Hematopoietic multipotent progenitor cell treated with erythropoietin and hydrocortisone succinate and interleukin-3 and kit ligand, for 4 days (in vitro differentiated cells): ENCODE measurements at regions not wholly inside any gene's neighbourhood (a gene's known extent, or its start where the extent isn't known, plus 50 kb on each side); places are given as distances from the start of the nearest gene placed in this dataset.
"Not testable (repeated sequence)": the region's sequence is repeated elsewhere in the genome, so short reads cannot be mapped to it uniquely, and the experiment has no call there.

Source experiments
- DNase-seq: peaks from one replicate; pipeline ENCODE4 v3.0.0-alpha.2; 2015

DNA sequence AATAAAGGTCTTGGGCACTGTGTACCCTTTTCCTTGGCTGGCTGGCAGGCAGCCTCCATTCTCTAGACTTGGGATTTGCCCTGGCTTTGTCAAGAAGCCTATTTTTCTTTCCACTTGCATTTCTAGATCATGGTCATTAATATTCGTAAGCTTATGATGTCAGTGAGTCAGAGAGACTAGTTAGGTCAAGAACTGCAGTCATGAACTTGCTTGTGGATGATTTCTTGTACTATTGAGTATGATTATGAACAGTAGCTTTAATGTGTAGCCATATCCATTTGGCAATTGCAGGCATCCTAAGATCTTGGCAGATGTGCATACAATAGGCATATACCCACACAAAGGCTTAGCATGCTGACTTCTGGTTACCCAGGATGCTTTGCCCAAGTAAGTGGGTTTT lies 186.8 kb upstream of the CLINT1 start:
- DNase-seq = no peak

DNA sequence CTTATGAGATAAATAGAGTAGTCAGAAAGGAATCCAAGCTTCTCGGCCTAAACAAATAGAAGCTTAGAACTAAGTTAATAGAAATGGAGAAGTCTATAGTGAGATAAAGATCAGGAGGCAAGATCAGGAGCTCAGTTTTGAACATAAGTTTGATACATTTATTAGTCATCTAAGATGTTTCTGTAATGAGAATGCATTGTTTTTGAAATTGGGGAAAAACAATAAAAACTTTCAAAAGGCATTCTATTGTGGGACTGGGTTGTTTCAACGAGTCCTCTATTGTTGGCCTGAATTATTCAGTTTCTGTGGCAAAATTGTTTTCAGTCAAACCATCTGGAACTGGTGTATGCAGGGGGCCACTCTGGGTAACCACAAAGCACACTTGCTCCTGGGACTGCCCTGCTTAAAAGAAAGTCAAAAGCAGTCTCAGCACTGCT lies 181.0 kb upstream of the CLINT1 start:
- peak; percentile 22 for DNase-seq

DNA sequence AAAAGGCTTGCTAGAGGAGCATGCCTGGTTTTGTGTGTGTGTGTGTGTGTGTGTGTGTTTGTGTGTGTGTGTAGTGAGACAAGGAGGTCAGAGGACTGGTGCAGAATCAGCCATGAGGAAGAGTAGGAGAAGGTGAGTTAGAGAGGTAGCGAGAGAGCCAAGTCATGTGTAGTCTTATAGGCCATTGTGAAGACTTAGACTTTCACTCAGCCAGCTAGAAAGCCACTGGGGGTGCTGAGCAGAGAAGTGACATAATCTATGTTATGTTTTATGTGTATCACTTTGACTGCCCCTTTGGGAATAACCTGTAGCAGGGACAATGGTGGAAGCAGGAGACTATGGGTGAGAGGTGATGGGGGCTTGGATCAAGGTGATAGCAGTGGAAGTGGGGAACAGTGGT lies 180.5 kb upstream of the CLINT1 start:
- DNase-seq = no peak

DNA sequence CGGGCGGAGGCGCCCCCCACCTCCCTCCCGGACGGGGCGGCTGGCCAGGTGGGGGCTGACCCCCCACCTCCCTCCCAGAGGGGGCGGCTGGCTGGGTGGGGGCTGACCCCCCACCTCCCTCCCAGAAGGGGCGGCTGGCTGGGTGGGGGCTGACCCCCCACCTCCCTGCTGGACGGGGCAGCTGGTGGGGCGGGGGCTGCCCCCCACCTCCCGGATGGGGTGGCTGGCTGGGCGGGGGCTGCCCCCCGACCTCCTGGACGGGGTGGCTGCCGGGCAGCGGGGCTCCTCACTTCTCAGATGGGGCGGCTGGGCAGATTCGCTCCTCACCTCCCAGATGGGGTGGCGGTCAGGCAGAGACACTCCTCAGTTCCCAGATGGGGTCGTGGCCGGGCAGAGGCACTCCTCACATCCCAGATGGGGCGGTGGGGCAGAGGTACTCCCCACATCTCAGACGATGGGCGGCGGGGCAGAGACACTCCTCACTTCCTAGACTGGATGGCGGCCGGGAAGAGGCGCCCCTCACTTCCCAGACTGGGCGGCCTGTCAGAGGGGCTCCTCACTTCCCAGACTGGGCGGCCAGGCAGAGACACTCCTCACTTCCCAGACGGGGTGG lies 178.1 kb upstream of the CLINT1 start:
- DNase-seq = not testable (repeated sequence)

DNA sequence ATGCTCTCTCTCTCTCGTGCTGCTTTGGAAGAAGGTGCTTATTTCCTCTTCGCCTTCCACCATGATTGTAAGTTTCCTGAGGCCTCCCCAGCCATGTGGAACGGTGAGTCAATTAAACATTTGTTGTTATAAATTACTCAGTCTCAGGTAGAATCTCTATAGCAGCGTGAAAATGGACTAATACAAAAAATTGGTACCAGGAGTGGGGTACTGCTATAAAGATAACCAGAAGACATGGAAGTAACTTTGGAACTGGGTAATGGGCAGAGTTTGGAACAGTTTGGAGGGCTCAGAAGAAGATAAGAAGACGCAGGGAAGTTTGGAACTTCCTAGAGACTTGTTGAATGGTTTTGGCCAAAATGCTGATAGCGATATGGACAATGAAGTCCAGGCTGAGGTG lies 175.6 kb upstream of the CLINT1 start:
- not testable (repeated sequence) for DNase-seq

DNA sequence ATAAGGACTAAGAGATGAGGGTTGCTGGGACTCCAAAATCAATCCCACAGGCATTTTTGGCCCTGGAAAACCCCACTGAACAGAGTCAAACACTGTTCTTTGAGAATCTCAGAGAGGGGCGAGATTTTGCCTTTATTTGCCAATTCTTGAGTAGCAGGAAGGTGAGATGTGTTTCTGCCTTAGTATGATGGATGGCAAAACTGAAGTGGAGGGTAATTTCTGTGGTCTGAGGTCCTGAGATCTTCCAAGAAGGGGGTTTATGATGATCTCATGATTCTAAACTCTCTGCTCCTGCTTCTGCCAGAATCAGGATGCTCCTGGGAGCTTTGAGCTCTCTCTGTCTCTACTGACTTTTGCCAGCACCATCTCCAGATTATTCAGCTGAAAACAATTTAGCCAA lies 174.8 kb upstream of the CLINT1 start:
- DNase-seq = no peak

DNA sequence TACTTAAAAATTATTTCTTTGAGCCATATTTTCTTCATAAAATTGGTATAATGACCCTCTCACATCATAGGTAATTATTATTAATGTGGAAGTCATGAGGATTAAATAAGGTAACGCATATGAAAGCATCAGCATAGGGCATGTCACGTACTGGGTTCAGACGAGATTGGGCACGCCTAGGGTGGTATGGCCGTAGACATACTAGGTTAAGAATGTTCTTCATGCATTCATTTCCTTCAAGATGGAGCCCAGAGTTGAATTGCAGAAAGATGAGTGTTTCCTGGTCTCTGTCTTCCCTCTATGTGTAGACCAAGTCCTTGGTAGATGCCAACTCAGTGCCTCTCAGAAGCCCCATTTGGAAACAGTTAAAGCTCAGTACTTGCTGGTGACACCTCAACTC lies 174.1 kb upstream of the CLINT1 start:
- no peak for DNase-seq

DNA sequence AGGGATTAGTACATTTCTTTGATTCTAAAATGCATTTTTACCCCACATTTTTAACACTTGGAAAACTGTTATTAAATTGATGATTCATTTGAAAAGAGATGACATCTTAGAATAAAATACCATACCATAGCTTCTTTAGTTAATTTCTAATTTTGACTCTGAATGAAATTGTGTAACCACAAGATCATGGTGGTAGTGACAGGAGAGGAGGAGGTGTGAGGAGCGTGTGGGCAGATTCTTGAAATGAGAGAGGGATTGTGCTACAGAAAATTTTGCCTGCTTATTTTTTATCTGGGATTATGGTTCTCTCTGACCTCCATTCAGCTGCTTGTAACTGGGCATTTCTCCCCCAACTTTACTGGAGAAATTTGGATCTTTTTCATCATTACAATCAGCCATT lies 173.3 kb upstream of the CLINT1 start:
- no peak for DNase-seq

DNA sequence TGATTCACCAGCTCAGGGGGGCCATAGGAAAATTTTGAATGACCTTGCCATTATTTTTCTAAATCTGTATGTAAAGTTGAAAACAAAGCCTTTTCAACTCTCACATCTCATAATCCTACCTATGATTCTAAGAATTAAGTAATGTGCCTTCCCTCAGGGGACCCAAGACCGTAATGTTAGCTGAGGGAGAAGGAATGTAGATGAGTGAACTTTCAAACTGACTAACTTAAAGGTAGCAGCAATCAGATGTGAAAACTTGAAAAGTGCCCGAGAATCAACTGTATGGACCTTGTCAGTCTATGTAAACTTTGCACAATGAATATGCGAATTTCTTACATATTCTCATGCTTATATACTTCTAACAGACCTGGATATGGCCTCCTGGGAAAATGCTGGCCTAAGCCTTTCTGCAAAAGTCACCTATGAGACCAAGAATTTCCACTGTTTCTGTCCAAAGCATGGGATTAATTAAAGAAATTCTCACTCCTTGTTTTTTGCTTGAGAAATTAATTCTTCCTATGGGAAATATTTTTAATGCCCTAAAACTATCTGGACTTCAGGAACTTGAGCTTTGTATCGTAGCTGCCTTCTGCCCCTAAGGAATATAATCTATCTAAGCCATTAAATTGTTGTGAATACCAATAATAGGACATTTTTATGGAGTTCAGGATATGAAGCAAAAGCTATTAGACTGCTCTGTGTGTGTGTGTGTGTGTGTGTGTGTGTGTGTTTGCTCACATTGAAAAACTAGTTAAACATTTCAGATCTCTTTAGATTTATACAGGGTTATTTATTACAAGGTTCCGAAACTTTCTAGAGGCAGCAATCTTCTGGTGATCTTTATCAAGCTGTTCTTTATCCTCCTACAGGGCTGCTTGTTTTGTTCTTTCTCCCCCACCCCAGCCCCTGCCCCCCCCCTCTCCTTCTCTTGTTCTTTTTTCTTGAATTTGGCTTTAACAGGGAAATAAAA lies 169.1 kb upstream of the CLINT1 start:
- no peak for DNase-seq

DNA sequence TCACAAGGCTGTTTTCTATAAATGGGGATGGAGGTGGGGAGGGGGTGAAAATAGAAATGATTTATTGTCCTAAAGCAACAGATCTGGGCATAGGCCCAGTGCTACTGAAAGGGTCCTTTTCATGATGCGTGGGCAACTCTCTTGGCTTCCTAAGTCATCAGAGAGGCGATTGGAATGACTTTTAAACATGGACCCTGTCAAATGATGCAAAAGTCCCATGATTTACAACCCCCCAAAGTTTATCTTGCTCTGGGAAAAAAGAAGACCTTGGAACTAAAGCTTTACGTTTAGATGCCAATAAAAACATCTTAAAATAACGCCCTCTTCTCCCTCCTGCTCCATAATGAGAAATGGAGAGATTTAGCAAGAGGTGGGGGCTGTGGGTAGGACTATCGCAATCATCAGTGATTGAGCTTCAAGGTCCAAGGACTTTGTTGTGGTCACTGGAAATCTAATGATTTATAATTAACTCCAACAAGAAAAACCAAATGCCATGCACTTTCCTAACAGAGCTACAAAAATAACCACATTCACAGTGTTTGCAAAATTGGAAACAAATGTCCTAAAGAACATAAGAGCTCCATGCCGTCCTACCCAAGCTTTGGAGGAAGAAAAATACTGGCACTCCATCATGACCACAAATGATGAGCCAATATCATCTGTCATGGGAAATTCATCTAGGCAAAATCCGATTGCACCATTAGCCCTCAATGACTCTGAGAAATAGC lies 167.5 kb upstream of the CLINT1 start:
- no peak for DNase-seq

- DNase-seq = no peak
Observed at GRCh38 chr5:158023266-158023665, 164.3 kb upstream of the CLINT1 start.

GRCh38 chr5:158022837-158023236 lies 163.9 kb upstream of the CLINT1 start:
- DNase-seq = peak; percentile 12

DNA sequence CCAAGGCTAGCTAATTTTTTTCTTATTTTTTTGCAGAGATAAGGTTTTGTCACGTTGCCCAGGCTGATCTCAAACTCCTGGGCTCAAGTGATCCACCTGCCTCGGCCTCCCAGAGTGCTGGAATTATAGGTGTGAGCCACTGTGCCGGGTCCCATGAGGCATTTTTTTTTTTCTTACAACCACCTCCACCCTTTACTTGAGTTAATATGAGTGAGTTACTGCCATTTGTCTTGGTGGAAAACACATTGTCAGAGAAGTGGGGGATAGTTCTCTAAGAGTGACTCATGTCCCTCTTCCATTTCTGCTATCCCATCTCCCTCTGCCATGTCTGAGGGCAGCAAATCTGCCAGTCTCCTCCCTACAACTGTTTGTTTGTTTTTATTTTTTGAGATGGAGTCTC lies 163.4 kb upstream of the CLINT1 start:
- DNase-seq = no peak

DNA sequence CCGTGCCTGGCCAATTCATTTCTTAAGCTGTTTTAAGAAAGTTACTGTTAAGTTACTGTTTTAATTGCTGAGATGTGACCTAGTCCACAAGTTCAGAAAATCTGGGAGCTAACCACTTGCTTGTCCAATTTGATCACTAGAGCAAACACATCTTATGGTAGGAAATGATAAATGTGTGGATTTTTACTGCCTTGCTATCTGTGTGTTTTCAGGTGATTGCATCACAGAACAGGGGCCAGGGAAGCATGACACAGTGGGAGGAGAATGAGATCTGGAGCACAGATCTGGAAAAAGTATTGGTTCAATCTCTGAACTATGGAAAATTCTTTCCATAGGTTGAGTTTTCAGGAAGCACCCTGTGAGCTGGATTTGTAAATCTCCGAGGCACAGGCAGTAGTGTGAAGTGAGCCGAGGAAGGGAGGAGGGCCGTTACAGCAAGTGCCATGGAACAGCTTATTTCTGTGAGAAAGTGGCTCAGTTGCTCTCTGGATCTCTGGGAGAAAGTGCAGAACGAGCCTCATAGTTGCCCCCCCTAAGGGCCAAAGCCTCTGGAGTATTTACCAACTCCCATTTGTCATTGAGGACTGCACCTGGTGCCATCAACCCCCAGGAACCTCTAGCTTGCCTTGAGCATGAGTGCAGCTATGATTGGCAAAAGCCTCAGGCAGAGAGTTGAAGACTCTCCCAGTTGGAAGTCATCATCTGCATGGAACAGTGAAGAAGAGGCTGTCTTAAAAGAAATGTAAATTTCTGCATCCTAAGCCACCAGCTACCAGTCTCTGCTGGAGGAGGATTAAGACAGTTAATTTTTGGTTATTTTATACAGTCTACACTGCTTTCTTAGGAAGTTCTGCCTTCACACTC lies 161.8 kb upstream of the CLINT1 start:
- no peak for DNase-seq

DNA sequence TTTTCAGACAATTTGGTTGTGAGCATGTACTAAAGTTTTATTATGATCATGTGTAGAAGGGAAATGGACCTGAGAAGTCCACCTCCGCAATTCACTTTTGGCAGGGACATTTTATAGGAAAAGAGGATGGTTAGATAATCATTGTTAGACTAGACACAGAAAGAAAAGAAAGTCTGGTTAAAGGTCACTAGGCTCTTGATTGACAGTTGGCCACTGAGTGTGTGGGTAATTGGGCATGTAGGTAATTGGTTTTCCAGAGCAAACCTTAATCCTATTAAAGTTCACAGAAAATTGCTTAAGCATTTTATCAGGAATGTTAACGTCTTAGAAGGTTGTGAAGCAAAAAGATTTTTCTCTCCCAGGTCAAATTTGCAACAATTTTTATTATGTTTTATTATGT lies 158.5 kb upstream of the CLINT1 start:
- DNase-seq = no peak

GRCh38 chr5:158014372-158014771 lies 155.4 kb upstream of the CLINT1 start:
- no peak for DNase-seq

DNA sequence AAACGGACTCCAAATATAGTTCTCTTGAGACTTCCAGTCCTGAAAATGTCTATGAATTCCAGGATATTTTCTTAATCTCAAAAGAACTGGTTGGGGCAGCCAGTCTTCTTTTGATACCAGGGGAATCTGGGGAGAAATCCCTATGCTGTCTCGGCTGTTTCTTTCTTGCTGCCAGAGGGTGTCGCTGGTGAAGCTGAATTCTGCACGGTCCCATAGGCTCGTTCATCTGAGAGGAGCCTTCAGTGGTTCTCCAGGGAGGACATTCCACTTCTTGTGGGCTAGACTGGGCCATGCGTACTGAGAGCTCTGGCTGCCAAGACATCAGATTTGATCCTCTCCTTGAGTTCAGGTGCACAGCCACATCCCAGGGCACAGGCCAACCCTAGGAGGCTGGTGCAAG lies 155.0 kb upstream of the CLINT1 start:
- peak; percentile 42 for DNase-seq

DNA sequence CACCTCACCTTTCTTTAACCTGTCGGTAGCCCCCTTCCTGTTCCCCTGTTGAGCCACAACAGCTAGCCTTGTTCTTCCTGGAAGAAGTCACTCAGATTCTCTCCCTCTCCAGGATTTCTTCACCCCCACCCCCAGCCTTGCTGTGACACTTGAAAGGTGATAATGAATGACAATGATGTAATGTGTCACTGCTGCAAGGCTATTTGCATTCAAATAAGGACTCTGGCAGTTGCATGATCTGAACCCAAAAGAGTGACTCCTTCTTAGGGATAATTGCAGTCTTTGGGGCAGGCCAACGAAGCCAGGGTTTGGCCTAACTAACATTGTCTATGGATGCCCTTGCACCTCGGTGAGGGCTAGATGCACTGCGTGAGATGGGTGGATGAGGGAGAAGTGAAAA lies 154.4 kb upstream of the CLINT1 start:
- DNase-seq = no peak

- DNase-seq = no peak
Observed at GRCh38 chr5:158011422-158011821, 152.5 kb upstream of the CLINT1 start.

GRCh38 chr5:158010831-158011230 lies 151.9 kb upstream of the CLINT1 start:
- no peak for DNase-seq

- DNase-seq = no peak
Observed at GRCh38 chr5:158007336-158007735, 148.4 kb upstream of the CLINT1 start.

DNA sequence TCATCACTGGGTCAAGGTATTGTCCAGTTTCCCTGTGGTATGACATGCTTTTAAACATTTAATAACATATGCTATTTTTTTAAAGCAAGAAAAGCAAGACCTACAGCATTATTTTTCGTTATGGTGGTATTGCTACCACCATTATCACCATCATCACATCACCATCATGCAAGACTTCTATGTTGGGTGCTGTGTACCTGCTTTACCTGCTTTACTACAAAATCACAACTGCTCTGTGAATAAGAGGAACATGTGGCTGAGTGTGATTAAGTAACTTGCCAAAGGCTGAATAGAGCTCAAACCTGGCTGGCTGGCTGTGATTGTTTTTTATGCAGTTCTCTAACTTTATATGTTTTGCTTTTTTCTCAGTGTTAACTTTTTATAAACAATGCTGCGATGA lies 140.8 kb upstream of the CLINT1 start:
- no peak for DNase-seq
